NCI-H1694 treated with DMSO at 0.1 percent for 48 hours (cell line): ENCODE measurements at regions not wholly inside any gene's neighbourhood (a gene's known extent, or its start where the extent isn't known, plus 50 kb on each side); places are given as distances from the start of the nearest gene placed in this dataset.
"Not testable (repeated sequence)": the region's sequence is repeated elsewhere in the genome, so short reads cannot be mapped to it uniquely, and the experiment has no call there.

Experiments
- DNase-seq: peaks from one replicate; lab custom pipeline; 2025; lab: John Stamatoyannopoulos, UW

- DNase-seq = not testable (repeated sequence)
These were observed 128.6 kb downstream of the ACTR3 start for GRCh38 chr2:114018464-114018863.

GRCh38 chr2:114020668-114021067 lies 130.8 kb downstream of the ACTR3 start:
- no peak for DNase-seq

GRCh38 chr2:114022360-114023085 lies 132.6 kb downstream of the ACTR3 start:
- DNase-seq = no peak

GRCh38 chr2:114024326-114024725 lies 134.4 kb downstream of the ACTR3 start:
- DNase-seq = no peak

- no peak for DNase-seq
These were observed 135.1 kb downstream of the ACTR3 start for GRCh38 chr2:114025030-114025429.

GRCh38 chr2:114027437-114027836 lies 137.5 kb downstream of the ACTR3 start:
- DNase-seq = no peak

- no peak for DNase-seq
These were observed 142.0 kb downstream of the ACTR3 start for GRCh38 chr2:114031605-114032505.

- DNase-seq = no peak
These were observed 142.8 kb downstream of the ACTR3 start for GRCh38 chr2:114032705-114033104.

GRCh38 chr2:114034742-114035141 lies 144.9 kb downstream of the ACTR3 start:
- no peak for DNase-seq

GRCh38 chr2:114038710-114039109 lies 148.8 kb downstream of the ACTR3 start:
- DNase-seq = no peak

- DNase-seq = no peak
These were observed 149.8 kb downstream of the ACTR3 start for GRCh38 chr2:114039677-114040076.

- no peak for DNase-seq
These were observed 150.9 kb downstream of the ACTR3 start for GRCh38 chr2:114040826-114041225.

GRCh38 chr2:114044985-114045384 lies 155.1 kb downstream of the ACTR3 start:
- DNase-seq = no peak

- DNase-seq = no peak
These were observed 156.5 kb downstream of the ACTR3 start for GRCh38 chr2:114046373-114046772.

GRCh38 chr2:114046866-114047435 lies 157.1 kb downstream of the ACTR3 start:
- DNase-seq = no peak

GRCh38 chr2:114049280-114049679 lies 159.4 kb downstream of the ACTR3 start:
- no peak for DNase-seq

- DNase-seq = no peak
These were observed 159.9 kb downstream of the ACTR3 start for GRCh38 chr2:114049826-114050225.

- DNase-seq = no peak
These were observed 166.6 kb downstream of the ACTR3 start for GRCh38 chr2:114056294-114057143.

GRCh38 chr2:114057638-114058037 lies 167.7 kb downstream of the ACTR3 start:
- no peak for DNase-seq

GRCh38 chr2:114061566-114062098 lies 171.7 kb downstream of the ACTR3 start:
- DNase-seq = no peak

- no peak for DNase-seq
These were observed 173.5 kb downstream of the ACTR3 start for GRCh38 chr2:114063346-114063745.

- no peak for DNase-seq
These were observed 175.8 kb downstream of the ACTR3 start for GRCh38 chr2:114065731-114066130.
